CD14-positive monocyte (primary cell): ENCODE measurements at regions not wholly inside any gene's neighbourhood (a gene's known extent, or its start where the extent isn't known, plus 50 kb on each side); places are given as distances from the start of the nearest gene placed in this dataset.

Experiments
- DNase-seq, 3 donors: peaks; one replicate each; pipeline ENCODE4 v3.0.0-alpha.2; 2011 to 2022
- H2AFZ ChIP-seq: 2 replicates; pipeline ENCODE4 v1.6.0; 2012; ENCODE audit warnings: mild to moderate bottlenecking, low read depth, low read length, inconsistent platforms; ENCODE audit not compliant: insufficient read depth, poor library complexity, severe bottlenecking
- H3K27ac ChIP-seq, 2 donors: 1 replicate in 1 of 2; 2 replicates in 1 of 2; pipeline ENCODE4 v1.5.1; 2012 to 2013; ENCODE audit warnings: low read length in 2 of 2, control low read depth in 1 of 2, inconsistent platforms in 1 of 2, low read depth in 1 of 2, mild to moderate bottlenecking in 1 of 2
- H3K27me3 ChIP-seq, 2 donors: one replicate each; pipeline versions ENCODE4 v1.6.0 to v1.6.1; 2011 to 2013; ENCODE audit warnings: low read length in 2 of 2; ENCODE audit not compliant: control insufficient read depth in 2 of 2, insufficient read depth in 2 of 2
- H3K36me3 ChIP-seq, 2 donors: replicated peaks in 1 of 2; 1 replicate in 1 of 2; 2 replicates in 1 of 2; pipeline versions ENCODE4 v1.5.1 to v1.6.1; 2012 to 2013; ENCODE audit warnings: low read length in 2 of 2, control low read depth in 1 of 2, inconsistent platforms in 1 of 2, mild to moderate bottlenecking in 1 of 2; ENCODE audit not compliant: insufficient read depth in 2 of 2, control insufficient read depth in 1 of 2
- H3K4me1 ChIP-seq, 2 donors: 1 replicate in 1 of 2; 2 replicates in 1 of 2; pipeline versions ENCODE4 v1.5.1 to v1.6.1; 2012 to 2013; ENCODE audit warnings: low read length in 2 of 2, control low read depth in 1 of 2, inconsistent platforms in 1 of 2, mild to moderate bottlenecking in 1 of 2, moderate library complexity in 1 of 2; ENCODE audit not compliant: insufficient read depth in 2 of 2, control insufficient read depth in 1 of 2
- H3K4me2 ChIP-seq: replicated peaks from 2 replicates; pipeline ENCODE3; 2012; ENCODE audit warnings: low read length, moderate library complexity, mild to moderate bottlenecking; ENCODE audit not compliant: poor library complexity, severe bottlenecking; ENCODE audit errors: extremely low read depth
- H3K4me3 ChIP-seq, 3 experiments: fragments of 200-600 bp in 1 of 3; sonication (generic) in 1 of 3; replicated peaks in 1 of 3; 1 replicate in 2 of 3; 2 replicates in 1 of 3; pipeline ENCODE4 v1.5.1; 2011 to 2013; ENCODE audit warnings: low read length in 3 of 3, mild to moderate bottlenecking in 3 of 3, control low read depth in 2 of 3, low read depth in 2 of 3, inconsistent platforms in 1 of 3, moderate library complexity in 1 of 3
- H3K79me2 ChIP-seq: 2 replicates; pipeline ENCODE4 v1.6.0; 2012; ENCODE audit warnings: mild to moderate bottlenecking, control low read depth, inconsistent platforms, low read length, moderate library complexity; ENCODE audit not compliant: insufficient read depth
- H3K9ac ChIP-seq: 2 replicates; pipeline ENCODE4 v1.6.0; 2017; ENCODE audit warnings: low read length, mild to moderate bottlenecking; ENCODE audit not compliant: insufficient read depth, poor library complexity, severe bottlenecking
- H3K9me3 ChIP-seq, 2 donors: replicated peaks in 1 of 2; 1 replicate in 1 of 2; 2 replicates in 1 of 2; pipeline versions ENCODE4 v1.5.1 to v1.6.1; 2012 to 2013; ENCODE audit warnings: low read length in 2 of 2, control low read depth in 1 of 2; ENCODE audit not compliant: control insufficient read depth in 1 of 2, insufficient read depth in 1 of 2
- H4K20me1 ChIP-seq: 2 replicates; pipeline ENCODE4 v1.6.0; 2012; ENCODE audit warnings: mild to moderate bottlenecking, low read length, control low read depth, moderate library complexity; ENCODE audit not compliant: insufficient read depth
- H3K27ac Mint-ChIP-seq, 7 donors: one replicate each; pipeline ENCODE4 v1.8.0; 2020; ENCODE audit warnings: mild to moderate bottlenecking in 7 of 7, mixed read lengths in 7 of 7, moderate library complexity in 6 of 7, inconsistent platforms in 2 of 7
- H3K27me3 Mint-ChIP-seq, 3 donors: one replicate each; pipeline ENCODE4 v1.8.0; 2021 to 2022; ENCODE audit warnings: low read depth in 3 of 3, mild to moderate bottlenecking in 3 of 3, mixed read lengths in 3 of 3, moderate library complexity in 3 of 3, inconsistent platforms in 1 of 3
- H3K36me3 Mint-ChIP-seq, 2 donors: one replicate each; pipeline ENCODE4 v1.8.0; 2020; ENCODE audit warnings: mixed read lengths in 2 of 2, inconsistent platforms in 1 of 2, mild to moderate bottlenecking in 1 of 2
- H3K4me1 Mint-ChIP-seq: one replicate; pipeline ENCODE4 v1.8.0; 2020; ENCODE audit warnings: mild to moderate bottlenecking, mixed read lengths
- H3K4me3 Mint-ChIP-seq, 2 donors: one replicate each; pipeline ENCODE4 v1.8.0; 2020; ENCODE audit warnings: mild to moderate bottlenecking in 2 of 2, mixed read lengths in 2 of 2, moderate library complexity in 1 of 2
- H3K9me3 Mint-ChIP-seq, 7 donors: one replicate each; pipeline ENCODE4 v1.8.0; 2020 to 2022; ENCODE audit warnings: mixed read lengths in 7 of 7, mild to moderate bottlenecking in 6 of 7, moderate library complexity in 6 of 7, inconsistent platforms in 2 of 7
- CTCF ChIP-seq: fragments of 200-600 bp; IDR thresholded peaks from one replicate; pipeline ENCODE4 v1.8.0; 2022; ENCODE audit warnings: antibody characterized with exemption, mild to moderate bottlenecking
- WGBS: methylation state at CpG from one replicate; pipeline ENCODE4 v1.1.5; 2013; ENCODE audit warnings: missing lambda C conversion rate; ENCODE audit not compliant: insufficient coverage; 5-methylcytosine and 5-hydroxymethylcytosine counted together
- intact Hi-C, 2 donors: fragments of 100-400 bp; cut with micrococcal nuclease; formaldehyde crosslinking; loops; one replicate each; pipeline versions ENCODE4 v1.15.0 to v1.15.1; 2023

GRCh38 chr11:70578831-70579230 is 180.5 kb downstream of the CTTN start:
- WGBS = 76% methylated on average over 2 of the region's 9 CpGs
- Histone ChIP-seq H3K4me1 (no peaks in the 10 kb centered on the region), H2AFZ (no peak overlapping the region), H3K36me3 (no peaks in the 10 kb centered on the region), H4K20me1 (no peaks in the 10 kb centered on the region), H3K27ac (no peak overlapping the region), H3K9ac (no peak overlapping the region), H3K27me3 (no peaks in the 10 kb centered on the region), H3K79me2 (no peaks in the 10 kb centered on the region), H3K4me2 (no peak overlapping the region), H3K4me3 (no peak overlapping the region), H3K9me3 (no peaks in the 10 kb centered on the region)
- intact Hi-C loops = no loop called here
- Mint-ChIP-seq H3K36me3 (no peaks in the 10 kb centered on the region), H3K27ac (no peak overlapping the region), H3K27me3 (peaks cover 5 to 11% (median 9%) of the 10 kb centered on the region in 3 donors), H3K4me3 (no peak overlapping the region), H3K4me1 (peaks cover 2% of the 10 kb centered on the region), H3K9me3 (peaks cover 0 to 2% (median 0%) of the 10 kb centered on the region in 7 donors)
- no peak for DNase-seq
- TF ChIP-seq CTCF = no peak

- Histone ChIP-seq H3K27ac (no peak overlapping the region), H3K4me2 (no peak overlapping the region), H3K9ac (no peak overlapping the region), H3K27me3 (no peaks in the 10 kb centered on the region), H3K4me3 (no peak overlapping the region), H3K9me3 (no peaks in the 10 kb centered on the region), H3K4me1 (no peaks in the 10 kb centered on the region), H3K79me2 (no peaks in the 10 kb centered on the region), H4K20me1 (no peaks in the 10 kb centered on the region), H2AFZ (no peak overlapping the region), H3K36me3 (no peaks in the 10 kb centered on the region)
- Mint-ChIP-seq H3K4me1 (peaks cover 2% of the 10 kb centered on the region), H3K4me3 (no peak overlapping the region), H3K9me3 (peaks cover 0 to 2% (median 0%) of the 10 kb centered on the region in 7 donors), H3K27me3 (peaks cover 5 to 10% (median 6%) of the 10 kb centered on the region in 3 donors), H3K27ac (no peak overlapping the region), H3K36me3 (no peaks in the 10 kb centered on the region)
- no peak for TF ChIP-seq CTCF
- no peak for DNase-seq
- 85% methylated on average over 13 of the region's 14 CpGs for WGBS
- intact Hi-C loops = no loop called here
Observed at GRCh38 chr11:70579316-70579955, 181.1 kb downstream of the CTTN start.
